ENCODE measurements at regions not wholly inside any gene's neighbourhood (a gene's known extent, or its start where the extent isn't known, plus 50 kb on each side); places are given as distances from the start of the nearest gene placed in this dataset.
"Not testable (repeated sequence)": the region's sequence is repeated elsewhere in the genome, so short reads cannot be mapped to it uniquely, and the experiment has no call there.

DNA sequence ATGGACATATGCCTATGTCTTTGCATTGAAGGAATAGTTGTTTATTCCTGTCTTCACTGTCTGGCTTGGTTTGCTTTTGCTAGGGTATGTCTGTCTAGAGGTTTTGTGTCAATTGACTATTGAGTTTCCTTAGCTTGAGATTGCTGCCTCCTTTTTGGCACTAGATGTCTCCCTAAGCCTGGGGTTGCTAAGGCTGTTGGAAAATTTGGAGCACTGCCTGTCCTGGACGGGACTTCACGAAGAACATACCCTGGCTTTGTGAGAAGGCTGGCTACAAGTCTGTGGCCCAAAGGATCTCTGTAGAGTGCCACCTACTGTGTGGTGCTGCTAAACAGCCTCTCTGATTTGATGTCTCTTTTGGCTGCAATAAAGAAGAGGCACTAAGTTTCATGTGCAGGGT, 183.8 kb upstream of the NUDT10 start:
- no peaks in the 10 kb centered on the region for H3K9me3 ChIP-seq (ENCODE audit: control insufficient read depth, low read depth, low read length)
- H3K4me3 ChIP-seq (ENCODE audit: low read length), result no peak overlapping the region
- no peaks in the 10 kb centered on the region for H3K27me3 ChIP-seq (ENCODE audit: control insufficient read depth, insufficient read depth, low read length)
- no CpG with 5 or more reads among the region's 2 CpGs for WGBS (ENCODE audit: insufficient coverage, low lambda C conversion rate)
- no peak overlapping the region for H3K27ac ChIP-seq (ENCODE audit: low read length)
- DNase-seq, result no peak
- no peaks in the 10 kb centered on the region for H3K4me1 ChIP-seq (ENCODE audit: control insufficient read depth, insufficient read depth, low read length)
- no peaks in the 10 kb centered on the region for H3K36me3 ChIP-seq (ENCODE audit: control insufficient read depth, insufficient read depth, low read length)

GRCh38 chrX:51151734-51152133, 180.9 kb upstream of the NUDT10 start:
- H3K27me3 ChIP-seq (ENCODE audit: control insufficient read depth, insufficient read depth, low read length), result no peaks in the 10 kb centered on the region
- no peaks in the 10 kb centered on the region for H3K9me3 ChIP-seq (ENCODE audit: control insufficient read depth, low read depth, low read length)
- no peaks in the 10 kb centered on the region for H3K36me3 ChIP-seq (ENCODE audit: control insufficient read depth, insufficient read depth, low read length)
- no CpG with 5 or more reads among the region's 1 CpG for whole genome bisulfite sequencing (ENCODE audit: insufficient coverage, low lambda C conversion rate)
- no peak for DNase-seq
- H3K4me1 ChIP-seq (ENCODE audit: control insufficient read depth, insufficient read depth, low read length), result no peaks in the 10 kb centered on the region
- H3K27ac ChIP-seq (ENCODE audit: low read length), result no peak overlapping the region
- no peak overlapping the region for H3K4me3 ChIP-seq (ENCODE audit: low read length)

- Histone ChIP-seq H3K27me3 (ENCODE audit: control insufficient read depth, insufficient read depth, low read length) (no peaks in the 10 kb centered on the region), H3K4me3 (ENCODE audit: low read length) (no peak overlapping the region), H3K27ac (ENCODE audit: low read length) (no peak overlapping the region), H3K36me3 (ENCODE audit: control insufficient read depth, insufficient read depth, low read length) (no peaks in the 10 kb centered on the region), H3K4me1 (ENCODE audit: control insufficient read depth, insufficient read depth, low read length) (no peaks in the 10 kb centered on the region), H3K9me3 (ENCODE audit: control insufficient read depth, low read depth, low read length) (no peaks in the 10 kb centered on the region)
- no CpG with 5 or more reads among the region's 1 CpG for WGBS (ENCODE audit: insufficient coverage, low lambda C conversion rate)
- DNase-seq, result no peak
Observed at GRCh38 chrX:51155157-51155556, 177.5 kb upstream of the NUDT10 start.

- Histone ChIP-seq H3K9me3 (ENCODE audit: control insufficient read depth, low read depth, low read length) (no peaks in the 10 kb centered on the region), H3K4me3 (ENCODE audit: low read length) (no peak overlapping the region), H3K27ac (ENCODE audit: low read length) (no peak overlapping the region), H3K27me3 (ENCODE audit: control insufficient read depth, insufficient read depth, low read length) (no peaks in the 10 kb centered on the region), H3K36me3 (ENCODE audit: control insufficient read depth, insufficient read depth, low read length) (no peaks in the 10 kb centered on the region), H3K4me1 (ENCODE audit: control insufficient read depth, insufficient read depth, low read length) (no peaks in the 10 kb centered on the region)
- no peak for DNase-seq
- WGBS (ENCODE audit: insufficient coverage, low lambda C conversion rate), result no CpG with 5 or more reads among the region's 4 CpGs
Observed at GRCh38 chrX:51155566-51155965, 177.1 kb upstream of the NUDT10 start.

- peak in 1 of 2 donors; percentile 7 for DNase-seq
- no peaks in the 10 kb centered on the region for H3K9me3 ChIP-seq (ENCODE audit: control insufficient read depth, low read depth, low read length)
- no peaks in the 10 kb centered on the region for H3K27me3 ChIP-seq (ENCODE audit: control insufficient read depth, insufficient read depth, low read length)
- WGBS (ENCODE audit: insufficient coverage, low lambda C conversion rate), result no CpG with 5 or more reads among the region's 1 CpG
- H3K36me3 ChIP-seq (ENCODE audit: control insufficient read depth, insufficient read depth, low read length), result no peaks in the 10 kb centered on the region
- no peak overlapping the region for H3K27ac ChIP-seq (ENCODE audit: low read length)
- no peak overlapping the region for H3K4me3 ChIP-seq (ENCODE audit: low read length)
- no peaks in the 10 kb centered on the region for H3K4me1 ChIP-seq (ENCODE audit: control insufficient read depth, insufficient read depth, low read length)
Observed at GRCh38 chrX:51158231-51158630, 174.4 kb upstream of the NUDT10 start.

GRCh38 chrX:51159378-51159777, 173.2 kb upstream of the NUDT10 start:
- H3K9me3 ChIP-seq (ENCODE audit: control insufficient read depth, low read depth, low read length); H3K36me3 ChIP-seq (ENCODE audit: control insufficient read depth, insufficient read depth, low read length); H3K4me1 ChIP-seq (ENCODE audit: control insufficient read depth, insufficient read depth, low read length); H3K27me3 ChIP-seq (ENCODE audit: control insufficient read depth, insufficient read depth, low read length); H3K4me3 ChIP-seq (ENCODE audit: low read length); H3K27ac ChIP-seq (ENCODE audit: low read length): not testable (repeated sequence)
- DNase-seq, result peak in 1 of 2 donors; percentile 1
- WGBS (ENCODE audit: insufficient coverage, low lambda C conversion rate), result no CpG with 5 or more reads among the region's 1 CpG

GRCh38 chrX:51163730-51164129, 168.9 kb upstream of the NUDT10 start:
- no CpG with 5 or more reads among the region's 6 CpGs for WGBS (ENCODE audit: insufficient coverage, low lambda C conversion rate)
- Histone ChIP-seq H3K27me3 (ENCODE audit: control insufficient read depth, insufficient read depth, low read length) (no peaks in the 10 kb centered on the region), H3K4me3 (ENCODE audit: low read length) (no peak overlapping the region), H3K4me1 (ENCODE audit: control insufficient read depth, insufficient read depth, low read length) (no peaks in the 10 kb centered on the region), H3K9me3 (ENCODE audit: control insufficient read depth, low read depth, low read length) (no peaks in the 10 kb centered on the region), H3K27ac (ENCODE audit: low read length) (no peak overlapping the region), H3K36me3 (ENCODE audit: control insufficient read depth, insufficient read depth, low read length) (no peaks in the 10 kb centered on the region)
- no peak for DNase-seq

DNA sequence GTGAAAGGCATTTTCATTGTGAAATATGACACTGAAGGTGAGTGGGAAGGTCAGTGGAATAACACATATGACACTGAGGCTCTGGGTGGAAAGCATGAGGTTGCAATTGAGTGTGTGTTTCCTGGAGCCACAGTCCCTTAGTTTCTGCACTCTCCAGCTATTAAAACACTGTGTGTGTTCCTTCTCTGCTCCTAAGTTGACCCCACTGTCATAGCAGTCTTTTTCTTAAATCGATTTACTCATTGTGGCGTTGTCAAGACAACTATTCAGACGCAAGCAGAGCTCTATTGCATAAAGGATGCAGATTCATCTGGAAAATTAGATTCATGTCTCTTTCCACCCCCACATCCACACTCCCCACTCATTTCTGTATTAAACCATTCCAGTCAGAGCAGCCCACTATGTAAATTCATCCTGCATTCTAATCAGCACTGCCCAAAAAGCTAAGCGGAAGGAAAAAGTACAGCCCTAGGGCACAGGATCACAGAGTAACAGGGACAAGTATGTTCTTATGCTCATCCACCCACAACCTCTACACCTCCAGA, 154.2 kb upstream of the NUDT10 start:
- WGBS (ENCODE audit: insufficient coverage, low lambda C conversion rate), result no CpG with 5 or more reads among the region's 4 CpGs
- not testable (repeated sequence) for H3K4me3 ChIP-seq (ENCODE audit: low read length); H3K4me1 ChIP-seq (ENCODE audit: control insufficient read depth, insufficient read depth, low read length); H3K36me3 ChIP-seq (ENCODE audit: control insufficient read depth, insufficient read depth, low read length); DNase-seq; H3K27ac ChIP-seq (ENCODE audit: low read length); H3K27me3 ChIP-seq (ENCODE audit: control insufficient read depth, insufficient read depth, low read length); H3K9me3 ChIP-seq (ENCODE audit: control insufficient read depth, low read depth, low read length)

- not testable (repeated sequence) for DNase-seq; H3K27ac ChIP-seq (ENCODE audit: low read length); H3K9me3 ChIP-seq (ENCODE audit: control insufficient read depth, low read depth, low read length); H3K4me1 ChIP-seq (ENCODE audit: control insufficient read depth, insufficient read depth, low read length); H3K4me3 ChIP-seq (ENCODE audit: low read length); H3K36me3 ChIP-seq (ENCODE audit: control insufficient read depth, insufficient read depth, low read length); H3K27me3 ChIP-seq (ENCODE audit: control insufficient read depth, insufficient read depth, low read length)
- no CpG with 5 or more reads among the region's 5 CpGs for WGBS (ENCODE audit: insufficient coverage, low lambda C conversion rate)
Observed at GRCh38 chrX:51179805-51180204, 152.8 kb upstream of the NUDT10 start.

DNA sequence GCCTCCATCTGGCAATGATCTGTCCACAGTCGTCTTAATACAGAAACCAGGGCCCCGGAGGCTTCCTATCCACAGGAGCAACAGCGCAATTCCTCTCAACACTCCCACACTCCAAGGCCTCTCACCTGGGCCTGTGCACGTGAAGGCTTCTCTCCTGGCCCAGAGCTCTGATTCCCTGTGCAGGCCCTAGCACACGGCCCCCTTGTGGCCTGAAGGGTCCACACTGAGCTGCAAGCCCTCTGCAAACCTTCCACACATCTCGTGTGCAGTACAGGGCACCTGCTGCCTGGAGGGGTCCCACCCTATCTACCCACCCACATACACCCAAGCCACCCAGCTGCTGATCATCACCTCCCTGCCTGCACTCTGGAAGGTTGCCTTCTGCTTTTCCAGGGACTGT, 150.1 kb upstream of the NUDT10 start:
- no CpG with 5 or more reads among the region's 6 CpGs for WGBS (ENCODE audit: insufficient coverage, low lambda C conversion rate)
- Histone ChIP-seq H3K27me3 (ENCODE audit: control insufficient read depth, insufficient read depth, low read length) (no peaks in the 10 kb centered on the region), H3K27ac (ENCODE audit: low read length) (no peak overlapping the region), H3K9me3 (ENCODE audit: control insufficient read depth, low read depth, low read length) (no peaks in the 10 kb centered on the region), H3K4me1 (ENCODE audit: control insufficient read depth, insufficient read depth, low read length) (no peaks in the 10 kb centered on the region), H3K4me3 (ENCODE audit: low read length) (no peak overlapping the region), H3K36me3 (ENCODE audit: control insufficient read depth, insufficient read depth, low read length) (no peaks in the 10 kb centered on the region)
- DNase-seq, result no peak

DNA sequence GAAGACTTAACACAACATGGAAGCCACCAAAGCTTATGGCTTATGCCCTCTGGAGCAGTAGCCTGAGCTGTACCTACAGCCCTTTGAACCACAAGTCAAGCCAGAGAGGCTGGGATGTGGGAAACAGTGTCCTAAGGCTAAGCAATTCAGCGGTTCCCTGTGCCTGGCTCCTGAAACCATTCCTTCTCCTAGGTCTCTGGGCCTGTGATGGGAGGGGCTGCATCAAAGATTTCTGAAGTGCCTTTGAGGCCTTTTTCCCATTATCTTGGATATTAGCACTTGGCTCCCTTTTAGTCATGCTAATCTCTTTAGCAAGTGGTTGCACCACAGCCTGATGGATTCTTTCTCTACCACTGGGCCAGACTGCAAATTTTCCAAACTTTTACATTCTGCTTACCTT, 140.5 kb upstream of the NUDT10 start:
- no peaks in the 10 kb centered on the region for H3K36me3 ChIP-seq (ENCODE audit: control insufficient read depth, insufficient read depth, low read length)

More for the DNA sequence above, 140.5 kb upstream of the NUDT10 start:
- Histone ChIP-seq H3K27ac (ENCODE audit: low read length) (no peak overlapping the region), H3K9me3 (ENCODE audit: control insufficient read depth, low read depth, low read length) (no peaks in the 10 kb centered on the region), H3K4me3 (ENCODE audit: low read length) (no peak overlapping the region), H3K27me3 (ENCODE audit: control insufficient read depth, insufficient read depth, low read length) (no peaks in the 10 kb centered on the region), H3K4me1 (ENCODE audit: control insufficient read depth, insufficient read depth, low read length) (no peaks in the 10 kb centered on the region)
- DNase-seq, result no peak
- no CpG with 5 or more reads among the region's 1 CpG for WGBS (ENCODE audit: insufficient coverage, low lambda C conversion rate)
